ENCODE measurements at regions not wholly inside any gene's neighbourhood (a gene's known extent, or its start where the extent isn't known, plus 50 kb on each side); places are given as distances from the start of the nearest gene placed in this dataset.
"Not testable (repeated sequence)": the region's sequence is repeated elsewhere in the genome, so short reads cannot be mapped to it uniquely, and the experiment has no call there.

DNA sequence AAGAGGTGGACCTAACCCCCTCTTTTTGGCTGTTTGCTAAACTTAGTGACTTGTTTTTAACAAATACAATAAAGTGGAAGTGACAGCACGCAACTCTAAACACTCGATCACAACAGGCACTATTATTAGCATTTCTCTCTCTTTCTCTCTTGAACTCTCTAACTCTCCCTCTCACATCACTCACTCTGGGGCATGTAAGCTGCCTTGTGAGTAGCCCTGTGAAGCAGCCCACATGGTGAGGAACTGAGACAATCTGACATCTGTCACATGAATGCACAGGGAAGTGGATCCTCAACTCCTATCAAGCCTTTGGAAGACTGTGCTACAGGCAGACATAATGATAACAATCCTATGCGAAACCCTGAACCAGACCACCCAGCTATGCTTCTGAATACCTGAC lies 609.0 kb upstream of the CNTN5 start:
- no peak for ATAC-seq
- intact Hi-C loops (cut with DNase I), result no loop called here

DNA sequence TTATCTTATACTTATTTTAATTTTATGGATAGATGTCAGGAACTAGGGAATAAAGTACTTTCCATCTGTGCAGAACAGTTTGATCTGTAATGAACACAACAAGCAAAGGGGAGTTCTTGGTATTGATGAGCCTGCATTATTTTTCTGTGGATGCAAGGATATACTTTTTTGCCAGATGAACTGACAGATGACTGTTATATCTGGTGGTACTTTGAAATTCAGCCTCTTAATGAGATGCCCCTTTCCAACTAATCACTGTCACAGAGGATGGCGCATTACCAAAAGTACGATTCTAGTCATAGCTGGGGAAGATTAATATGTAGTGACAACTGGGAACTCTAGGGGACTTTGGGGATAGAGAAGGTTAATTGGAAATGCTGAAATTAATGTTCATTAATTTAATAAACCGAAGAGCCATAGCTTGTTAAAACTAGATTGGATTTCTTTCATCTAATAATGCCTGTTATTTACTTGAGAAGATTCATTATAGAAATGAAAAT lies 603.4 kb upstream of the CNTN5 start:
- H3K4me3 ChIP-seq, result no peak overlapping the region

More for the DNA sequence above, 609.0 kb upstream of the CNTN5 start:
- no peaks in the 10 kb centered on the region for H3K9me3 ChIP-seq
- TF ChIP-seq CTCF (IDR thresholded peaks at IDR 0.05), result no peak
- H3K36me3 ChIP-seq, result no peaks in the 10 kb centered on the region
- DNase-seq, result no peak
- no peak overlapping the region for H3K4me3 ChIP-seq
- H3K4me1 ChIP-seq, result no peaks in the 10 kb centered on the region
- no peak overlapping the region for H3K27ac ChIP-seq
- H3K27me3 ChIP-seq, result no peaks in the 10 kb centered on the region

GRCh38 chr11:98423933-98424332 lies 596.8 kb upstream of the CNTN5 start:
- H3K27me3 ChIP-seq, result no peaks in the 10 kb centered on the region
- no peak for DNase-seq
- no peak for ATAC-seq
- TF ChIP-seq CTCF (IDR thresholded peaks at IDR 0.05), result no peak
- H3K4me1 ChIP-seq, result no peaks in the 10 kb centered on the region
- H3K27ac ChIP-seq, result no peak overlapping the region
- H3K36me3 ChIP-seq, result no peaks in the 10 kb centered on the region
- H3K4me3 ChIP-seq, result no peak overlapping the region
- H3K9me3 ChIP-seq, result peaks cover 2% of the 10 kb centered on the region
- intact Hi-C loops (cut with DNase I), result no loop called here

More for the DNA sequence above, 603.4 kb upstream of the CNTN5 start:
- H3K36me3 ChIP-seq, result no peaks in the 10 kb centered on the region
- DNase-seq (no peak), ATAC-seq (no peak)
- H3K27me3 ChIP-seq, result no peaks in the 10 kb centered on the region
- intact Hi-C loops (cut with DNase I), result no loop called here
- no peak for TF ChIP-seq CTCF (IDR thresholded peaks at IDR 0.05)
- H3K27ac ChIP-seq, result no peak overlapping the region
- no peaks in the 10 kb centered on the region for H3K9me3 ChIP-seq
- no peaks in the 10 kb centered on the region for H3K4me1 ChIP-seq

DNA sequence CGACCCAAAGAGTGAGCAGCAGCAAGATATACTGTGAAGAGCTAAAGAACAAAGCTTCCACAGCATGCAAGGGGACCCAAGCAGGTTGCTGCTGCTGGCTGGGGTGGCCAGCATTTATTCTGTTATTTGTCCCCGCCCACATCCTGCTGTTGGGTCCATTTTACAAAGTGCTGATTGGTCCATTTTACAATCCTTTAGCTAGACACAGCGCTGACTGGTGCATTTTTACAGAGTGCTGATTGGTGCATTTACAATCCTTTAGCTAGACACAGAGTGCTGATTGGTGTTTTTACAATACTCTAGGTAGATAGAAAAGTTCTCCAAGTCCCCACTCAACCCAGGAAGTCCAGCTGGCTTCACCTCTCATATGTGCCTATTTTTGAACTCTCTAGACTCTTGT lies 596.0 kb upstream of the CNTN5 start:
- H3K4me3 ChIP-seq, result not testable (repeated sequence)

DNA sequence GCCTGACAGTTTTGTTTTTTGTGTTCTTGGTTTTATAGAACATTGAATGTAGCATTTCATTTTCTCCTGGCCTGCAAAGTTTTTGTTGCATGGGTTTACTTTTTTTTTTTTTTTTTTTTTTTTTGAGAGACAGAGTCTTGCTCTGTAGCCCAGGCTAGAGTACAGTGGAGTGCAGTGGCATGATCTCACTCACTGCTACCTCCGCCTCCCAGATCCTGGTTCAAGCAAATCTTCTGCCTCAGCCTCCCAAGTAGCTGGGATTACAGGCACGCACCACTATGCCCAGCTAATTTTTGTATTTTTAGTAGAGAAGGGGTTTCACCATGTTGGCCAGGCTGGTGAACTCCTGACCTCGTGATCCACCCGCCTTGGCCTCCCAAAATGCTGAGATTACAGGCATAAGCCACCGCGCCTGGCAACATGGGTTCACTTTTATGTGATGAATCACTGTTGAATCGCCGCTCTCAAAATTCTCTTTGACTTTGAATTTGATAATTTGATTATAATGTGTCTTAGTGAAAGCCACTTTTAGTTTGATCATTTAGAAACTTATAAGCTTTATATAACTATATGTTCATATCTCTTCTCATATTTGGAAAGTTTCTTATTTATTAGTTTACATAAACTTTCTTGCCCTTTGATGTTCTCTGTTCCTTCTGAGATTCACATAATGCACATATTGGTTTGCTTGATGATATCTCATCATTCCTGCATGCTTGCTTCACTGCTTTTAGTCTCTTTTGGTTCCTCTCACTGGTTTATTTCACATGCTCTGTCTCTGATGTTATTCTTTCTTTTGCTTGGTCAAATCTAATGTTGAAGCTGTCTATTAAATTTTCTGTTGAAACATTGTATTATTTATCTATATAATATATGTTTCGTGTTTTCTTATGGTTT lies 589.0 kb upstream of the CNTN5 start:
- DNase-seq (no peak), ATAC-seq (no peak)
- intact Hi-C loops (cut with DNase I), result no loop called here
- H3K4me1 ChIP-seq, result no peaks in the 10 kb centered on the region
- peaks cover 7% of the 10 kb centered on the region for H3K9me3 ChIP-seq
- H3K4me3 ChIP-seq, result no peak overlapping the region
- H3K36me3 ChIP-seq, result no peaks in the 10 kb centered on the region
- TF ChIP-seq CTCF (IDR thresholded peaks at IDR 0.05), result no peak
- H3K27ac ChIP-seq, result no peak overlapping the region
- no peaks in the 10 kb centered on the region for H3K27me3 ChIP-seq

More for the DNA sequence above, 596.0 kb upstream of the CNTN5 start:
- intact Hi-C loops (cut with DNase I); ATAC-seq; H3K9me3 ChIP-seq; H3K27ac ChIP-seq; H3K4me1 ChIP-seq; H3K27me3 ChIP-seq; H3K36me3 ChIP-seq; DNase-seq: not testable (repeated sequence)

GRCh38 chr11:98434296-98434695 lies 586.5 kb upstream of the CNTN5 start:
- Histone ChIP-seq H3K27me3 (no peaks in the 10 kb centered on the region), H3K4me1 (no peaks in the 10 kb centered on the region), H3K9me3 (peaks cover under 1% of the 10 kb centered on the region), H3K36me3 (no peaks in the 10 kb centered on the region), H3K4me3 (no peak overlapping the region), H3K27ac (no peak overlapping the region)
- DNase-seq (no peak), ATAC-seq (no peak)
- intact Hi-C loops (cut with DNase I), result no loop called here
- TF ChIP-seq CTCF (IDR thresholded peaks at IDR 0.05), result no peak

All from upper lobe of right lung (tissue), 1 donor.